ENCODE measurements at regions not wholly inside any gene's neighbourhood (a gene's known extent, or its start where the extent isn't known, plus 50 kb on each side); places are given as distances from the start of the nearest gene placed in this dataset.
"Not testable (repeated sequence)": the region's sequence is repeated elsewhere in the genome, so short reads cannot be mapped to it uniquely, and the experiment has no call there.

- no peak for DNase-seq (ENCODE audit: low read depth)
- no peak overlapping the region for H3K4me3 ChIP-seq (ENCODE audit: low read depth, low read length)
- TF ChIP-seq MAX (IDR thresholded peaks at IDR 0.05; ENCODE audit: low read depth, low read length) (no peak), POLR2A (IDR thresholded peaks at IDR 0.05; ENCODE audit: extremely low read depth, insufficient read length) (no peak), MYC (IDR thresholded peaks at IDR 0.05; ENCODE audit: low read depth, low read length) (no peak), CTCF (IDR thresholded peaks at IDR 0.05; ENCODE audit: low read depth, low read length) (no peak)
Measured at GRCh38 chr20:47887064-47887463, 101.8 kb upstream of the SULF2 start.

- DNase-seq (ENCODE audit: low read depth), result no peak
- no peak for TF ChIP-seq POLR2A (IDR thresholded peaks at IDR 0.05; ENCODE audit: extremely low read depth, insufficient read length)
- TF ChIP-seq CTCF (IDR thresholded peaks at IDR 0.05; ENCODE audit: low read depth, low read length), result no peak
- no peak for TF ChIP-seq MAX (IDR thresholded peaks at IDR 0.05; ENCODE audit: low read depth, low read length)
- TF ChIP-seq MYC (IDR thresholded peaks at IDR 0.05; ENCODE audit: low read depth, low read length), result no peak
Measured at GRCh38 chr20:47886454-47887041, 101.3 kb upstream of the SULF2 start.

GRCh38 chr20:47885909-47886453 is 100.7 kb upstream of the SULF2 start:
- H3K4me3 ChIP-seq (ENCODE audit: low read depth, low read length), result no peak overlapping the region
- no peak for DNase-seq (ENCODE audit: low read depth)
- TF ChIP-seq MAX (IDR thresholded peaks at IDR 0.05; ENCODE audit: low read depth, low read length) (no peak), CTCF (IDR thresholded peaks at IDR 0.05; ENCODE audit: low read depth, low read length) (no peak), POLR2A (IDR thresholded peaks at IDR 0.05; ENCODE audit: extremely low read depth, insufficient read length) (no peak), MYC (IDR thresholded peaks at IDR 0.05; ENCODE audit: low read depth, low read length) (no peak)

More at GRCh38 chr20:47886454-47887041, 101.3 kb upstream of the SULF2 start:
- H3K4me3 ChIP-seq (ENCODE audit: low read depth, low read length), result no peak overlapping the region

- H3K4me3 ChIP-seq (ENCODE audit: low read depth, low read length); DNase-seq (ENCODE audit: low read depth): not testable (repeated sequence)
Measured at GRCh38 chr20:47883940-47884339, 98.7 kb upstream of the SULF2 start.

- TF ChIP-seq MAX (IDR thresholded peaks at IDR 0.05; ENCODE audit: low read depth, low read length) (no peak), CTCF (IDR thresholded peaks at IDR 0.05; ENCODE audit: low read depth, low read length) (no peak), POLR2A (IDR thresholded peaks at IDR 0.05; ENCODE audit: extremely low read depth, insufficient read length) (no peak), MYC (IDR thresholded peaks at IDR 0.05; ENCODE audit: low read depth, low read length) (no peak)
- no peak overlapping the region for H3K4me3 ChIP-seq (ENCODE audit: low read depth, low read length)
- no peak for DNase-seq (ENCODE audit: low read depth)
Measured at GRCh38 chr20:47883186-47883585, 97.9 kb upstream of the SULF2 start.

- no peak overlapping the region for H3K4me3 ChIP-seq (ENCODE audit: low read depth, low read length)
- no peak for DNase-seq (ENCODE audit: low read depth)
- TF ChIP-seq CTCF (IDR thresholded peaks at IDR 0.05; ENCODE audit: low read depth, low read length), result no peak
- no peak for TF ChIP-seq MAX (IDR thresholded peaks at IDR 0.05; ENCODE audit: low read depth, low read length)
- TF ChIP-seq POLR2A (IDR thresholded peaks at IDR 0.05; ENCODE audit: extremely low read depth, insufficient read length), result no peak
- TF ChIP-seq MYC (IDR thresholded peaks at IDR 0.05; ENCODE audit: low read depth, low read length), result no peak
Measured at GRCh38 chr20:47879771-47880170, 94.5 kb upstream of the SULF2 start.
